Stromal cell of bone marrow (primary cell): ENCODE measurements at regions not wholly inside any gene's neighbourhood (a gene's known extent, or its start where the extent isn't known, plus 50 kb on each side); places are given as distances from the start of the nearest gene placed in this dataset.
A peak's percentile ranks its signal among the peaks of the same experiment; 100 is the strongest.
"Not testable (repeated sequence)": the region's sequence is repeated elsewhere in the genome, so short reads cannot be mapped to it uniquely, and the experiment has no call there.

ENCODE experiments used
- DNase-seq: peaks from one replicate; pipeline ENCODE4 v3.0.0-alpha.2; 2012; ENCODE audit warnings: low read depth

- not testable (repeated sequence) for DNase-seq
Observed at GRCh38 chr14:25316007-25316406, 266.1 kb upstream of the STXBP6 start.

GRCh38 chr14:25308244-25308643 is 258.3 kb upstream of the STXBP6 start:
- DNase-seq: no peak

- no peak for DNase-seq
Observed at GRCh38 chr14:25303934-25304333, 254.0 kb upstream of the STXBP6 start.

DNA sequence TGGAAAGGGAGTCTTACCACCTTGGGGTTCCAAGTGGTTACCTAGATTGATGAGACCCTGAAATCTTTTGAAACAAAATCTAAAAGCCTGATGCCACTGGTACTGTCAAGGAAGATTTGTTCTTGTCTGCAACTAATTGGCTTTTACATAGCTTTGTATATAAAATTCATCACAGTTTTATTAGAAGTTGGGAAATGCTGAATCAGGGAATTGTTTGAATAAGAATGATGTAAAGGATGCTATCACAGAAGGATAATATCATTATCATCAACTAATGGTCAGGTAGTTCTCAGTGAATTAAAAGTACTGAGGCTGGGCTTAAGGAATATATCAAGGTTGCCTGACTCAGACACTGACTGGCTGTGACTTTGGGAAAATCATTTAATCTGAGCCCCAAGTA is 248.3 kb upstream of the STXBP6 start:
- DNase-seq: no peak

DNA sequence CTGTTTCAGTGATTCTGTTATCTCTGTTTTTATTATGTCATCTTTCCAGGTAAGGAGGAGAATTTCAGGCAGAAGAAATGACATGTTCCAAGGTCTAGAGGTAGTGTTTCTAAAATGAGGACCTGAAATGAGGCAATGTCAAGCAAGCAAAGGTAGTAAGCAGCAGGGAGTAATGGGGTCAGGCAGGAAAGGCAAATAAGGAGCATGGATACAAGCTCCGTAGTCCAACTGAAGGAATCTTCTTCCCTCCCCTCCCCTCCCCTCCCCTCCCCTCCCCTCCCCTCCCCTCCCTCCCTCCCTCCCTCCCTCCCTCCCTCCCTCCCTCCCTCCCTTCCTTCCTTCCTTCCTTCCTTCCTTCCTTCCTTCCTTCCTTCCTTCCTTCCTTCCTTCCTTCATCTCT is 240.2 kb upstream of the STXBP6 start:
- not testable (repeated sequence) for DNase-seq

GRCh38 chr14:25274529-25274928 is 224.6 kb upstream of the STXBP6 start:
- DNase-seq: no peak

DNA sequence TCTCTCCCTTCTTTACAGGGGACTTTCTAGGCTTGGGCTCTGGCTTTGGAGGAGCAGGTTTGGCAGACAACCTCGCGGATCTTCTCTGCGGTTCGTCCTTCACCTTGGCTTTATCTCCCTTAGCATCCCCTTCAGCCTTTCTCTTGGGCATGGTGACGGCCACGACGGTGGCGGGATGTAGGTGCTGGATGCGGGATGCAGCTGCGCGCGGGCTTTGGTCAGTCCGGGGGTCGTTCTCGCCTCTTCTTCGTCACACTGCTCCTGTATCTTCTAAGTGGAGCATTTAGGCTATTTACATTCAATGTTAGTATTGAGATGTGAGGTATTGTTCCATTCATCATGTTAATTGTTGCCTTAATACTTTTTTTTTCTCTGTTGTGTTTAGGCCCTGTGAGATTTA is 217.2 kb upstream of the STXBP6 start:
- DNase-seq: no peak

DNA sequence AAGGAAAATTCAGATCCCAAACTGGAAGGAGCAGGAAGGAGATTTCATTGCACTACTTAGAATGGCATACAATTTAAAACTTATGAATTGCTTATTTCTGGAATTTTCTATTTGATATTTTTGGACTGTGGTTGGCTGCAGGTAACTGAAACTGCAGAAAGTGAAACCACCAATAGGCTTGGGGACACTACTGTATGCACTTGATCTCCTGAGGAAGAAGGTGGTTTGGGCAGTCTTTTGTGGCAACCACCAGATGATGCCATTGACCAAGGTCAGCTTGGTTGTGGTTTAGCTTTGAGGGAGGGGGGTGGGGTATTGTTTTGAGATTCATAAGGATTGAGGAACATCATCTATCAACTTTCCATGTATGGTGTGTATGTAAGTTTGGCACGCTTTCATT is 209.5 kb upstream of the STXBP6 start:
- DNase-seq: no peak

- DNase-seq: no peak
Observed at GRCh38 chr14:25252793-25253192, 202.8 kb upstream of the STXBP6 start.

DNA sequence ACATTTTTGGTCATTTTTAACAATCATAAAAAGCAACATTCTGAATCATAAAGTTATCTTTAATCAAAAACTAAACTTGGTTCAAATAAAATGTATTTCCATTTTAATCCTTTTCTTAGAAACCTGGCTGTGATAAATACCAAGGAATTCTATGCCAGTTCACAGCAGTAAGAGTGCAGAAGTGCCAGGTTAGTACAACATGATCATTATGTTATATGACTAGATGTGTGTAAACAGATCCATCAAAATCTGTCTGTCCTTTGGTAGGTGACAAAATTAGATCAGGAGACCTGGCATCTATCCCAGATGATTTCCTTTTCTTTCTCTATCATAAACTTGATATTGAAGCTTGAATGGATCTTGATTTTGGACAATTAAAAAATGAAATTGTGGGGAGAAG is 200.6 kb upstream of the STXBP6 start:
- no peak for DNase-seq

GRCh38 chr14:25247609-25248008 is 197.7 kb upstream of the STXBP6 start:
- DNase-seq: no peak

DNA sequence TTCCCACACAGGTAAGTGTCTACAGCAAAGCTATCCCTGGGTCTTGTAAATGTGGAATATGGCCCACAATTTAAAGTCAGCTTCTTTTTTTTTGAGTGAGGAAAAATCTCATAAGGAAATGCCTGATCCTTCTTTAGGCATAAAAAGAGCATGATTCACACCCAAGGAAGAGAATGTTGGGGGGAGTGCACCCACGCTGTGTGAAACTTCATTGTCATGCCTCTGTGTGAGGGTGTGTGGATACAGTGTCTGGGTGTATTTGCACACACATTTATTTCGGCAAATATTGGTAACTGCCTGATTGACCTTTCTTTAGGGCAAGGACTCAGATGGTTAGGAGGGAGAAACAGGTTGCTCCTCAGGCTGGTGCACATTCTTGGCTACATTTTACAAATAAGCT is 196.8 kb upstream of the STXBP6 start:
- no peak for DNase-seq

- DNase-seq: no peak
Observed at GRCh38 chr14:25239170-25239569, 189.2 kb upstream of the STXBP6 start.

GRCh38 chr14:25237845-25238244 is 187.9 kb upstream of the STXBP6 start:
- peak; percentile 4 for DNase-seq

GRCh38 chr14:25233613-25234012 is 183.7 kb upstream of the STXBP6 start:
- no peak for DNase-seq

DNA sequence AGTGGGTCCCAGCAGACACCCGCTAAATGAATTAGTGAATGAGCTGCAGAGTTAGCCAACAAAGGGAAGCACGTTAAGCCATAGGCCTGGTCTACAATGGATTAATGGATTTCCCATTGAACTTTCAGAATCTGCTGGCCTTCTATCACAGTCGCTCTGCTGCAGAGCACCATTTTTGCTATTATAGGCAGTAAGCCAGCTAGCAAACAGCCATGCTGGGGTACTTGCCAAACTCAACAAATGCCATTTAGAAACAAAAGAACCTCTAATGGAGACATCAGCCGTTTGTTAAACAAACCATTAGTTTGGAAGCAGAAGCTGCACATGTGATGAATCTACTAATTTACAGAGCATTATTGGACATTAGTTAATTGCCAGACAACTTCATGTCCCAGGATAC is 181.1 kb upstream of the STXBP6 start:
- DNase-seq: peak; percentile 6

GRCh38 chr14:25226214-25226613 is 176.3 kb upstream of the STXBP6 start:
- no peak for DNase-seq

DNA sequence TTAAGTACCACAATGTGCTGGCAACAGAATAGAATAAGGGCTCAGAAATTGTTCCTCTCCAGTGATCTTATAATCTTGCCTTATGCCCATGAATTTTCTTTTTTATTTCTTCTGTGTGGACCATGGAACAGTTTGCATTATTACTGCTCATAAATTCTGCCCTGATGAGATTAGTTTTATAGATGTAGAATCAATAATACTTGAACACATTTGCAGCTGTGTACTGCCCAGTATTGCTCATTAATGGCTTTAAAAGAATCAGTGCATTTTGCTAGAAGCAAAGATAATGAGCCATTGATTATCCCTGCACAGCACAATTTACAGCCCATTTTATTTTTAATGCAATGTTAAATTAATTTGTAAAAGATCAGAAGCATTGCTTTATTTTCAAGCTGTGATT is 172.3 kb upstream of the STXBP6 start:
- no peak for DNase-seq

GRCh38 chr14:25220514-25220913 is 170.6 kb upstream of the STXBP6 start:
- DNase-seq: no peak

- no peak for DNase-seq
Observed at GRCh38 chr14:25215607-25216006, 165.7 kb upstream of the STXBP6 start.

GRCh38 chr14:25197885-25198284 is 147.9 kb upstream of the STXBP6 start:
- DNase-seq: no peak

DNA sequence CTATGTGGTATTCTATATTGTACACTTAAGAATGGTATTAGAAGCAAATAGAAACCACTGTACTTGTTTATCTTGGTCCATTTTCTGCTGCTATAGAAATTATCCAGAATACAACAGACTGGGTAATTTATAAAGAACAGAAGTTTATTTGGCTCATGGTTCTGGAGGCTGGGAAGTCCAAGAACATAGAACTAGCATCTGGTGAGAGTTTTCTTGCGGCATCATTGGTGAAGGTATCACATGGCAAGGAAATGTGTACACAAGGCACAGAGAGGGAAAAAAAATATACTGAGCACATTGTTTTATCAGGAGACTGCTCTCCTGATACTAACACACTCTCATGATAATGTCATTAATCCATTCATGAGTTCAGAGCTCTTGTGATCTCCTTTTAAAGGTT is 130.3 kb upstream of the STXBP6 start:
- DNase-seq: no peak

GRCh38 chr14:25178255-25178654 is 128.3 kb upstream of the STXBP6 start:
- DNase-seq: no peak

- DNase-seq: peak; percentile 27
Observed at GRCh38 chr14:25150934-25151790, 101.2 kb upstream of the STXBP6 start.
